ENCODE measurements at regions not wholly inside any gene's neighbourhood (a gene's known extent, or its start where the extent isn't known, plus 50 kb on each side); places are given as distances from the start of the nearest gene placed in this dataset.

DNA sequence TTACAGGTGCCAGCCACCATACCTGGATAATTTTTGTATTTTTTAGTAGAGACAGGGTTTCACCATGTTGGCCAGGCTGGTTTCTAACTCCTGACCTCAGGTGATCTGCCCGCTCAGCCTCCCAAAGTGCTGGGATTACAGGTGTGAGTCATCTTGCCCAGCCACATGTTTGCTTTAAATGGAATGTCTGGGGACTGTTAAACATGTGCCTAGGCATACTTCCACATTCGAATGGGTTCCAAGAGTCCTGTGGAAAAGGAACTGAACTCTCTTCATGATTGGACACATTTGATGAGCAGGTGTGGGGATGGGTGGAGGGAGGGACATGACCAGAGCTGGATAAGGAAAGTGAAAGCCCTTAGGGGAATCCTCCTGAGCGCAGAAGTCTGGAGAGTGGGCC, 58.4 kb upstream of the GREB1L start:
- H3K36me3 ChIP-seq = no peaks in the 10 kb centered on the region
- H3K27ac ChIP-seq = no peak overlapping the region
- H3K4me3 ChIP-seq (replicated peaks in 1 of 3) = no peak overlapping the region
- H3K27me3 ChIP-seq = no peaks in the 10 kb centered on the region
- intact Hi-C loops (cut with DNase I) = no loop called here
- H3K4me1 ChIP-seq = no peaks in the 10 kb centered on the region
- TF ChIP-seq, protein P1, sequence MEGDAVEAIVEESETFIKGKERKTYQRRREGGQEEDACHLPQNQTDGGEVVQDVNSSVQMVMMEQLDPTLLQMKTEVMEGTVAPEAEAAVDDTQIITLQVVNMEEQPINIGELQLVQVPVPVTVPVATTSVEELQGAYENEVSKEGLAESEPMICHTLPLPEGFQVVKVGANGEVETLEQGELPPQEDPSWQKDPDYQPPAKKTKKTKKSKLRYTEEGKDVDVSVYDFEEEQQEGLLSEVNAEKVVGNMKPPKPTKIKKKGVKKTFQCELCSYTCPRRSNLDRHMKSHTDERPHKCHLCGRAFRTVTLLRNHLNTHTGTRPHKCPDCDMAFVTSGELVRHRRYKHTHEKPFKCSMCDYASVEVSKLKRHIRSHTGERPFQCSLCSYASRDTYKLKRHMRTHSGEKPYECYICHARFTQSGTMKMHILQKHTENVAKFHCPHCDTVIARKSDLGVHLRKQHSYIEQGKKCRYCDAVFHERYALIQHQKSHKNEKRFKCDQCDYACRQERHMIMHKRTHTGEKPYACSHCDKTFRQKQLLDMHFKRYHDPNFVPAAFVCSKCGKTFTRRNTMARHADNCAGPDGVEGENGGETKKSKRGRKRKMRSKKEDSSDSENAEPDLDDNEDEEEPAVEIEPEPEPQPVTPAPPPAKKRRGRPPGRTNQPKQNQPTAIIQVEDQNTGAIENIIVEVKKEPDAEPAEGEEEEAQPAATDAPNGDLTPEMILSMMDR (IDR thresholded peaks at IDR 0.05) = no peak
- no peak for TF ChIP-seq POLR2A (IDR thresholded peaks at IDR 0.05)
- no peaks in the 10 kb centered on the region for H3K9me3 ChIP-seq
- DNase-seq = no peak
- 81 to 89% methylated on average over 3 of the region's 3 CpGs for WGBS, 2 donors

DNA sequence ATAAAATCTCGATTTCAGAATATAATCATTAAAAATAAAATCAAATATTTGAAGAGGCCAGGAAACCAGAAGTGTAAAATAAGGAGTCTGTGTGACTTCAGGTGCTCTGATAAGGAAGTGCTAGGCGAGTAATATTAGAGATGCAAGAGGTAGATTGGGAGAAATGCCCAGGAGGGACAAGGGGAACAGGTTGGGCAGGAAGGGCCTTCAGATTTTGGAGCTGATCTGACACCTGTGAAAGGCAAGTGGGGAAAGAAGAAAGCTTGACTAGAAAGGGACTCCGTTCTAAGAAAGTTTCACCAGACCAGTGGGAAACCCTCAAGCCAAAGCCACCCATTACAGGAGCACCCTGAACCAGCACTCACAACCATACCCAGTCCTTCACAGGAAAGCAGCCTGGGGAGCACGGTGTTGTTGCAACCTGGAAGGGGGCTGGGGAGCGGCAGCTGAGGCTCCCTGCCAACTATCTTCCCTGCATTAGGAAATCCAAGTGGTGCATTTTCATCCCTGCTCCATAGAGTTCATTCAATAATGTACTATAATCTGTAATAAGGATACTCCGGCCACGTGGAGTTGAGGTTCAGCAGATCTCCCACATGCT, 57.5 kb upstream of the GREB1L start:
- H3K27ac ChIP-seq = no peak overlapping the region
- DNase-seq = no peak
- H3K4me1 ChIP-seq = no peaks in the 10 kb centered on the region
- intact Hi-C loops (cut with DNase I) = no loop called here
- no peak for TF ChIP-seq POLR2A (IDR thresholded peaks at IDR 0.05)
- TF ChIP-seq, protein P1 (IDR thresholded peaks at IDR 0.05) = no peak
- no peaks in the 10 kb centered on the region for H3K27me3 ChIP-seq
- WGBS, 2 donors = 88 to 89% methylated on average over 7 of the region's 7 CpGs
- H3K36me3 ChIP-seq = no peaks in the 10 kb centered on the region
- no peak overlapping the region for H3K4me3 ChIP-seq (replicated peaks in 1 of 3)
- H3K9me3 ChIP-seq = no peaks in the 10 kb centered on the region

- WGBS, 2 donors = 83 to 89% methylated on average over 4 of the region's 4 CpGs
- intact Hi-C loops (cut with DNase I) = no loop called here
Observed at GRCh38 chr18:21187886-21188285, 54.1 kb upstream of the GREB1L start.

DNA sequence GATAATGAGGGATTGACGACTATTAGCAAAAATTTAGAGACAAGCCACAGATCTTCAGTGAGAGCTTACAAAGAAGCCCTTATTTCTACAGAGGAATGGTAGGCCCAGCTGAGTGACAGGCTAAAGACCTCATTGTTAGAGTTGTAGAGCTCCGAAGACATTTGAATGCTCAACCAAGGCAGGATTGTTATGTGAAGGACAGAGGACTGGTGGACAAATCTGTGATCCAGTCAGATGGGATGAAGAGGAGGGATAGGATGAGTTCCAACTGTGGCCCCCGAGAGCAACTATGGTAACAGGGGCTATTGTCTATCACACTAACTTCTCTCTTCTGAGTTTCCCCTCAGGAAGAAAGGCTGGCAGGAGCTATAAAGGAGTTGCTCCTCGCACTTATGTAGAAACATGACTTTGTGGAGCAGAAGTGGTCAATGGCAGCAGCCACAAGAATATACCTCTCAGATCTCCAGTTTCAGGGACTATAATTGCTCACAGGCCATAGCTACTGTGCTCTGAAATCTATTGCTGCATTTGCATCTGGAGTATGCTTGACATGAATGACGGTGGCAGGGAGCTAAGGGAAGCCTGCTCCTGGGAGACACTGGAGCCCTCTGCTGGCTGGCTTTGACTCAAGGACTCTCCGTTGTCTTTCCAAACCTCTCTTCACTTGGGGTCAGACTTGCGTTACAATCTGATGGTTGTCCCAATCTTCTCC, 50.3 kb upstream of the GREB1L start:
- no peaks in the 10 kb centered on the region for H3K27me3 ChIP-seq
- no peaks in the 10 kb centered on the region for H3K9me3 ChIP-seq
- intact Hi-C loops (cut with DNase I) = no loop called here
- DNase-seq = peak; percentile 58 to 64
- no peak overlapping the region for H3K4me3 ChIP-seq (replicated peaks in 1 of 3)
- no peak overlapping the region for H3K27ac ChIP-seq
- H3K4me1 ChIP-seq = no peaks in the 10 kb centered on the region
- 45 to 52% methylated on average over 7 of the region's 7 CpGs for WGBS, 2 donors
- TF ChIP-seq, protein P1 (IDR thresholded peaks at IDR 0.05) = peak in 5 of 6 experiments; percentile 12 to 56 (median 40)
- TF ChIP-seq POLR2A (IDR thresholded peaks at IDR 0.05) = no peak
- no peaks in the 10 kb centered on the region for H3K36me3 ChIP-seq

More at GRCh38 chr18:21187886-21188285, 54.1 kb upstream of the GREB1L start:
- Histone ChIP-seq H3K4me3 (replicated peaks in 1 of 3) (no peak overlapping the region), H3K9me3 (no peaks in the 10 kb centered on the region), H3K27me3 (no peaks in the 10 kb centered on the region), H3K36me3 (no peaks in the 10 kb centered on the region), H3K4me1 (no peaks in the 10 kb centered on the region), H3K27ac (no peak overlapping the region)
- no peak for TF ChIP-seq POLR2A (IDR thresholded peaks at IDR 0.05)
- TF ChIP-seq, protein P1 (IDR thresholded peaks at IDR 0.05) = no peak
- DNase-seq = no peak

Measured in thyroid gland (tissue), 4 donors.